Hematopoietic multipotent progenitor cell treated with erythropoietin and hydrocortisone succinate and interleukin-3 and kit ligand, for 4 days (in vitro differentiated cells): ENCODE measurements at regions not wholly inside any gene's neighbourhood (a gene's known extent, or its start where the extent isn't known, plus 50 kb on each side); places are given as distances from the start of the nearest gene placed in this dataset.
"Not testable (repeated sequence)": the region's sequence is repeated elsewhere in the genome, so short reads cannot be mapped to it uniquely, and the experiment has no call there.

ENCODE experiments used
- DNase-seq: peaks from one replicate; pipeline ENCODE4 v3.0.0-alpha.2; 2015

DNA sequence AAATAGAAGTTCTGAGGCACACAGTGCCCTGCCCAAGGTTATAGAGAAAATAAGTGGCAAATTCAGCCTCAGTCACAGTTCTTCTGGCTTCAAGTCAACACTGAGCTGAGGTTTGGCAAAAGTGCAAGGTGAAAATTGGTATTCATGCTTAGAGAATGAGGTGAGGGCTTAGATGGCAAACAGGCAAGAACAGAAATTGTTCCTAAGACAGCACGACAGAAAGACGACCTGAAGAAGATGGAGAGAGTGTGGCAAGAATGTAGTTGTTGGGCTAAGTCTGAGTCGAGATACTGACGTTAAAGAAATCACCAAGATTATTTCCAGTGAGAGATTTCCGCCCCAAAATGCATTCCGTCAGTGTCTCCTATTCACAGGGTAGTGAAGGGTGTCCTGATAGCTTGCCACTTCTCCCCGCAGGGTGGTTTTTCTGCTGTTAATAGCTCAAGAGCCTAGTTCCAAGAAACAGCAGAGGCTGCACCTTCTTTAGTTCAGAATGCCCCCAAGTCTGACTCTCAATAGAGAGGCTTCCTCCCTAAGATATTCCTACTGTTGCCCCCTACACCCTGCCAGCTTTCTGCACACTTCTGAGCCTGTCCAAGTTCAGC lies 260.8 kb upstream of the AMIGO2 start:
- no peak for DNase-seq

GRCh38 chr12:47337581-47337980 lies 257.8 kb upstream of the AMIGO2 start:
- no peak for DNase-seq

DNA sequence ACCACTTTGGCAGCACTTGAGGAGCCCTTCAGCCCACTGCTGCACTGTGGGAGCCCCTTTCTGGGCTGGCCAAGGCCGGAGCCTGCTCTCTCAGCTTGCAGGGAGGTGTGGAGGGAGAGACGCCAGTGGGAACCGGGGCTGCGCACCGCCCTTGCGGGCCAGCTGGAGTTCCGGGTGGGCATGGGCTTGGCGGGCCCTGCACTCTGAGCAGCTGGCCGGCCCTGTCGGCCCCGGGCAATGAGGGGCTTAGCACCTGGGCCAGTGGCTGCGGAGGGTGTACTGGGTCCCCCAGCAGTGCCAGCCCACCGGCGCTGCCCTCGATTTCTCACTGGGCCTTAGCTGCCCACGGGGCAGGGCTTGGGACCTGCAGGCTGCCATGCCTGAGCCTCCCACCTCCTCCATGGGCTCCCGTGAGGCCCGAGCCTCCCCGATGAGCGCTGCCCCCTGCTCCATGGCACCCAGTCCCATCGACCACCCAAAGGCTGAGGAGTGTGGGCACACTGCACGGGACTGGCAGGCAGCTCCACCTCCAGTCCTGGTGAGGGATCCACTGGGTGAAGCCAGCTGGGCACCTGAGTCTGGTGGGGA lies 253.6 kb upstream of the AMIGO2 start:
- DNase-seq = not testable (repeated sequence)

GRCh38 chr12:47328831-47329545 lies 249.2 kb upstream of the AMIGO2 start:
- DNase-seq = no peak

- DNase-seq = no peak
Measured at GRCh38 chr12:47326190-47326589, 246.4 kb upstream of the AMIGO2 start.

DNA sequence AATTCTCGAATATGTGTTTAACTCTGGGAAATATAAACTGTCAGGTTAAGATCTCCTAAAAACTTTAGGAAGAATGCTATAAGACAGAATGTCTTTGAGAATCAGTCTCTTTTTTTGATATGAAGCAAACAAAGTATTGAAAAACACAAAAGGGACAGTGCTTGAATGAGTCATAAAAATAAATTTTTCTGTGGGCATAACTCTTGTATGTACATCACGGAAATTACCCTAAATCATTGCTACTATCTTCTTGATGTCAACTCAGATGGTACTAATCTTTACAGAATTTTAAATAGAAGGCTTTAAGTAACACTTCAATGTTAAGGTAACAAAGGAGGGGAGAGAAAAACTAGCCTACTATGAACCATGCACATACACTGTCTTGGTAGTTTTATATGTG lies 244.0 kb upstream of the AMIGO2 start:
- DNase-seq = no peak

- no peak for DNase-seq
Measured at GRCh38 chr12:47321436-47321835, 241.7 kb upstream of the AMIGO2 start.

- DNase-seq = no peak
Measured at GRCh38 chr12:47319746-47320145, 240.0 kb upstream of the AMIGO2 start.

DNA sequence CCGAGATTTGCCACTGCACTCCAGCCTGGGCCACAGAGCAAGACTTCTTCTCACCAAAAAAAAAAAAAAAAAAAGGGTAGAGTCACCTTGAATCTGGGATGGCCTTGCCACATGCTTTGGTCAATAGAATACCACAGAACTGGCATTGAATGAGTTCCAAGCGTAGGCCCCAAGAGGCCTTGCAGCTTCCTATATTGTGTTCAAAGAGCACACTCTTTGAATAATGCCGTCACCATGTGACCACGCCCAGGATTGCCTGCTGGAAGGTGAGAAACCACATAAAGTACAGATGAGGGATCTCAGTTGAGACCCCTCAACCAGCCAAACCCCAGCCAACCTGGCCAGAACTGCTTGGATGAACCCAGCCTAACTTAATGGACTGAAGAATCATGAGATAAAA lies 239.2 kb upstream of the AMIGO2 start:
- DNase-seq = no peak

GRCh38 chr12:47317175-47317915 lies 237.6 kb upstream of the AMIGO2 start:
- no peak for DNase-seq

- no peak for DNase-seq
Measured at GRCh38 chr12:47316609-47317049, 236.9 kb upstream of the AMIGO2 start.

GRCh38 chr12:47314996-47315395 lies 235.2 kb upstream of the AMIGO2 start:
- DNase-seq = no peak

GRCh38 chr12:47312808-47313426 lies 233.2 kb upstream of the AMIGO2 start:
- DNase-seq = peak; percentile 49

DNA sequence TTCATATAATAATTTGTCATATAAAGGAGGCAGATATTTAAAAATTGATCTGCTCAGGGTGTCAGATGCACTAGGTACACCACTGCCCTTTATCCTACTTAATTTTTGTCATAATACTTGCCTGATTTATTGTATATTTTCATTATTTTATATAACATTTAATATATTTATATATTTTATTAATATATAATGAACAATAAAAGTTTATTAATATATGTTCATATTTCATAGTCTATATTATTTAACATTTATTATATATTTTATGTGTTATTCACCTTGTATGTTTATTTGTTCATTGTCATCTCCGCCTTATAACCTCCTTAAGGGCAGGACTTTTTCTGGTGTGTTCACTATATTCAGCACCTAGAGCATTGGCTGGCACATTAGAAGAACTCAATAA lies 232.4 kb upstream of the AMIGO2 start:
- no peak for DNase-seq

DNA sequence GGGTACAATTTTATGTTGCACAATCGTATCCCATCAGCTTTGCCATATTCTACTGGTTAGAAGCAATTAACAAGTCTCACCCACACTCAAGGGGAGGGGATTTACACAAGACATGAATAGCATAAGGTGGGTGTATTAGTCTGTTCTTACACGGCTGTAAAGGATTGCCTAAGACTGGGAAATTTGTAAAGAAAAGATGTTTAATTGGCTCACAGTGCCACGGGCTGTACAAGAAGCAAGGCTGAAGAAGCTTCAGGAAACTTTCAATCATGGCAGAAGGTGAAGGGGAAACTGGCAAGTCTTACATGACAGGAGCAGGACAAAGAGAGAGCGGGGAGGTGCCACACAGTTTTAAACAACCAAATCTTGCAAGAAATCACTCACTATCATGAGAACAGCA lies 231.8 kb upstream of the AMIGO2 start:
- no peak for DNase-seq

DNA sequence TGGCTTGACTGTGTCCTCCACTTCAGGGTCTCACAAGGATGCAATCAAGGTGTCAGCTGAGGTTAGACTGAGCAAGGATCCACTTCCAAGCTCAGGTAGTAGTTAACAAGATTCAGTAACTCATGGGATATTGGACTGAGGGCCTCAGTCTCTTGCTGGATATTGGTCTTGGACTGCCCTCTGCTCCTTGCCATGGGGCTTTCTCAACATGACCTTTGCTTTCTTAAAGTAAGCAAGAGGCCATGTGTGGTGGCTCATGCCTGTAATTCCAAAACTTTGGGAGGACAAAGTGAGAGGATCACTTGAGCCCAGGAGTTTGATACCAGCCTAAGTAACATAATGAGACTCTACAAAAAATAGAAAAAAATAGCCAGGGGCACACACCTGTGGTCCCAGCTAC lies 231.3 kb upstream of the AMIGO2 start:
- DNase-seq = no peak

GRCh38 chr12:47308672-47309071 lies 228.9 kb upstream of the AMIGO2 start:
- peak; percentile 8 for DNase-seq

DNA sequence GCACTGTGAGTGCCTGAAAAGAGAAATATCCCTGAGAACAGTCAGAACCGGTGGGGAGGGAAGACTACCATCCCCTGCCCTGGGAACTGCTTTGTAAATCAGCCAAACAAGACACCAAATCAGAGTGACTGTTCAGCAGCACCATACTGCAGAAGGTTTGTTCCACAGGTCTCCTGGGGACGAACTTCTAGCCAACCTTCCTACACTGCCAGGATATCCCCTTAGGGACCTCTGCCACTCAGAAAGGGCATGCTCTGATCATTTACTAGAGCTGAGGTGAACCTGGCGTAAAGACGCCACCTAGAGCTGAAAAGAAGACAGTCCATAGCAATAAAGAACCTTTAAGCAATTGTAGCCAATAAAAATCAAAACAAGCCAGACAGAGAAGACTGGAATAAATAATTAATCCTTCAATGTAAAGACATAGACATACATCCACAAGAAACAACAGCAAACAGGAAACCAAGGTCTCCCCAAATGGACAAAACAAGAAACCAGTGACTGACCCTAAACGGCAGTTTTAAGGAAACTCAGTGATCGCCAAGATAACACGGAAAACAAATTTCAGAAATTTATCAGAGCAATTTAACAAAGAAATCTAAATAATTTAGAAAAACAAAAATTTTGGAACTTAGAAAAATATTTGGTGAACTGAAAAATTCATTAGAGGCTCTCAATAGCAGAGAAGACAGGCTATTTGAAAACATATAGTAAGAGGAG lies 228.1 kb upstream of the AMIGO2 start:
- DNase-seq = peak; percentile 89

DNA sequence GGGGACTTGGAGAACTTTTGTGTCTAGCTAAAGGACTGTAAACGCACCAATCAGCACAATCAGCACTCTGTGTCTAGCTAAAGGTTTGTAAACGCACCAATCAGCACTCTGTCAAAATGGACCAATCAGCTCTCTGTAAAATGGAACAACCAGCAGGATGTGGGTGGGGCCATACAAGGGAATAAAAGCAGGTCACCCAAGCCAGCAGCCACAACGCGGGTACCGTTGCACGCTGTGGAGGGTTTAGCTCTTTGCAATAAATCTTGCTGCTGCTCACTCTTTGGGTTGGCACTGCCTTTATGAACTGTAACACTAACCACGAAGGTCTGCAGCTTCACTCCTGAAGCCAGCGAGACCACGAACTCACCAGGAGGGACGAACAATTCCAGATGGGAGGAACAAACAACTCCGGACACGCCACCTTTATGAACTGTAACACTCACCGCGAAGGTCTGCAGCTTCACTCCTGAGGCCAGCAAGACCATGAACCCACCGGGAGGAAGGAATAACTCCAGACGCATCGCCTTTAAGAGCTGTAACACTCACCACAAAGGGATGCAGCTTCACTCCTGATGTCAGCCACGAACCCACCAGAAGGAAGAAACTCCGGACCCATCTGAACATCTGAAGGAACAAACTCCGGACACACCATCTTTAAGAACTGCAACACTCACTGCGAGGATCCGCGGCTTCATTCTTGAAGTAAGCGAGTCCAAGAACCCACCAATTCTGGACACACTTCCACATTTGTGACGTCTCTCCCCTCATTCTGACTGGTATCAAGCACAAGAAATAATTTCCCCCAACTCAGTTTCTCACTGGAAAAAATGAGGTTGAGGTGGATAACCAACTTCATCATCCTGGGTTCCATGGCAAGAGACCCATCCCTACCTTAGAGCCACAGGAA lies 227.3 kb upstream of the AMIGO2 start:
- DNase-seq = peak; percentile 50

- DNase-seq = no peak
Measured at GRCh38 chr12:47306130-47306529, 226.4 kb upstream of the AMIGO2 start.

DNA sequence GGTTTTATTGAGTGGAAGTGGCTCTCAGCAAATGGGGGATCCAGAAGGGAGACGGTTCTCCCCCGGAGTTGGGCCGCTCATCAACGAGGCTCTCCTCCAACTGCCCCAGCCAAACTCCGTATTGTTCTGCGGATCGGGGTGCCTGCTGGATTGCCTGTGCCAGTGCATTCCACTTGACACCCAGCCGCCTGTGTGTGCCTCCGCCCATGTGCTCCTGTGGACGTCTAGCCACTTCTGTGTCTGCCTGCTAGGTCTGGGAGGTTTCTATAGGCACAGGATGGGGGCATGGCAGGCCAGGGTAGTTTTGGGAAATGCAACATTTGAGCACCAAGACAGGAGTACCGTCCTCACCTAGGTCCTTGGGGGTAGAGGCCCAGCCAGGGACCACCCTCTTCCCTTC lies 225.7 kb upstream of the AMIGO2 start:
- DNase-seq = no peak
